Medulla oblongata (tissue), 1 donor: ENCODE measurements at regions not wholly inside any gene's neighbourhood (a gene's known extent, or its start where the extent isn't known, plus 50 kb on each side); places are given as distances from the start of the nearest gene placed in this dataset.
A peak's percentile ranks its signal among the peaks of the same experiment; 100 is the strongest.
"Not testable (repeated sequence)": the region's sequence is repeated elsewhere in the genome, so short reads cannot be mapped to it uniquely, and the experiment has no call there.

Experiments used
- DNase-seq: peaks from one replicate; pipeline ENCODE4 v3.0.0-alpha.2; 2015; ENCODE audit errors: extremely low spot score

GRCh38 chr6:50333696-50334095, 284.0 kb upstream of the DEFB112 start:
- no peak for DNase-seq

- DNase-seq: no peak
These were observed 287.9 kb upstream of the DEFB112 start for GRCh38 chr6:50337532-50338122.

GRCh38 chr6:50353603-50354002, 303.9 kb upstream of the DEFB112 start:
- no peak for DNase-seq

GRCh38 chr6:50358113-50358512, 308.4 kb upstream of the DEFB112 start:
- DNase-seq: no peak

- no peak for DNase-seq
These were observed 312.1 kb upstream of the DEFB112 start for GRCh38 chr6:50361641-50362331.

GRCh38 chr6:50362706-50363105, 313.0 kb upstream of the DEFB112 start:
- no peak for DNase-seq

- DNase-seq: no peak
These were observed 320.3 kb upstream of the DEFB112 start for GRCh38 chr6:50369996-50370395.

- DNase-seq: peak; percentile 17
These were observed 330.8 kb upstream of the DEFB112 start for GRCh38 chr6:50380406-50381098.

GRCh38 chr6:50381099-50381415, 331.3 kb upstream of the DEFB112 start:
- peak; percentile 6 for DNase-seq

GRCh38 chr6:50390416-50390815, 322.9 kb upstream of the TFAP2D start:
- no peak for DNase-seq

- not testable (repeated sequence) for DNase-seq
These were observed 319.2 kb upstream of the TFAP2D start for GRCh38 chr6:50394139-50394538.

GRCh38 chr6:50404643-50405042, 308.7 kb upstream of the TFAP2D start:
- DNase-seq: no peak

GRCh38 chr6:50410579-50410978, 302.7 kb upstream of the TFAP2D start:
- DNase-seq: no peak

GRCh38 chr6:50421041-50421440, 292.3 kb upstream of the TFAP2D start:
- not testable (repeated sequence) for DNase-seq

GRCh38 chr6:50427267-50427666, 286.1 kb upstream of the TFAP2D start:
- no peak for DNase-seq

GRCh38 chr6:50437901-50438300, 275.4 kb upstream of the TFAP2D start:
- DNase-seq: no peak

GRCh38 chr6:50442531-50443040, 270.7 kb upstream of the TFAP2D start:
- no peak for DNase-seq

GRCh38 chr6:50443144-50443543, 270.2 kb upstream of the TFAP2D start:
- DNase-seq: no peak

- DNase-seq: no peak
These were observed 264.2 kb upstream of the TFAP2D start for GRCh38 chr6:50449128-50449527.

- DNase-seq: no peak
These were observed 261.4 kb upstream of the TFAP2D start for GRCh38 chr6:50451826-50452400.

- no peak for DNase-seq
These were observed 258.3 kb upstream of the TFAP2D start for GRCh38 chr6:50455029-50455428.

- DNase-seq: no peak
These were observed 256.0 kb upstream of the TFAP2D start for GRCh38 chr6:50457351-50457750.

GRCh38 chr6:50461696-50462095, 251.6 kb upstream of the TFAP2D start:
- DNase-seq: no peak
